Left ventricle myocardium superior (tissue), 1 donor: ENCODE measurements at regions not wholly inside any gene's neighbourhood (a gene's known extent, or its start where the extent isn't known, plus 50 kb on each side); places are given as distances from the start of the nearest gene placed in this dataset.
"Not testable (repeated sequence)": the region's sequence is repeated elsewhere in the genome, so short reads cannot be mapped to it uniquely, and the experiment has no call there.

ENCODE experiments used
- ATAC-seq: fragments of 200-7000 bp; cut with Tn5 transposase; one replicate; pipeline ENCODE4 v1.9.1; 2020; ENCODE audit warnings: mild to moderate bottlenecking, moderate library complexity
- DNase-seq: peaks from one replicate; pipeline ENCODE4 v3.0.0-alpha.2; 2020
- intact Hi-C: fragments of 100-400 bp; cut with micrococcal nuclease; formaldehyde crosslinking; loops from one replicate; pipeline ENCODE4 v1.11.0; 2022
- donor health status: DM: no; HTN: yes; CAD: no; lungs with severe emphysema.

DNA sequence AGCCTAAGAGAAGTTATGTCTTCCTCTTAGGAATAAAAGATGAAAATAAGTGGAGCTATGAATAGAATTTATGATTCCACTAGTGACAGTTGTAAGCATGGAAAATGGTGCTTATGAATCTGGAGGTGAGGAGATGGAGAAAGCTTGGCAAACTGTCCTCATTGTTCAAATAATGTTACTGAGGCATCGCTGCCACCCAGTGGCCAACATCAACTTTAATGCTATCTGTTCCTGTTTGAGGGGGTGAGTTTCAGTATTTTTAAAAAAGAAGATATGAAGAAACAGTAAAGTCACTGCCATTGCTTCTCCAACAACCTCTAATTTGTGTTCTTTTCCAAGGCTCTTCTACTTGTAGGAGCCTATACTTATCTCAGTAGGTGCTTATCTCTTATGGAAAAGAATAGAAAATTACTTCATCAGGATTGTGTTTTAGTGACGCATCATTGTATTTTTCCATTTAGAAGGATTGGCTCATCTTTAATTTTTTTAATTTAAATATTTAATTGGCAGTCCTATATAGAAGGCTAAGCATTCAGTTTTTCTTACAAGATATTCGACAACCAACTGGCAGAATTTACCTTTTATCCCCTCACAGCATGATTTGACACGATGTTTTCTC is 260.4 kb upstream of the P2RY1 start:
- ATAC-seq (peak; percentile 92), DNase-seq (peak; percentile 69)
- intact Hi-C loops = loop anchor here (5.0 to 10.0 kb wide), 2 partner anchors 67 to 100 kb away; no protein-coding TSS in a partner anchor

DNA sequence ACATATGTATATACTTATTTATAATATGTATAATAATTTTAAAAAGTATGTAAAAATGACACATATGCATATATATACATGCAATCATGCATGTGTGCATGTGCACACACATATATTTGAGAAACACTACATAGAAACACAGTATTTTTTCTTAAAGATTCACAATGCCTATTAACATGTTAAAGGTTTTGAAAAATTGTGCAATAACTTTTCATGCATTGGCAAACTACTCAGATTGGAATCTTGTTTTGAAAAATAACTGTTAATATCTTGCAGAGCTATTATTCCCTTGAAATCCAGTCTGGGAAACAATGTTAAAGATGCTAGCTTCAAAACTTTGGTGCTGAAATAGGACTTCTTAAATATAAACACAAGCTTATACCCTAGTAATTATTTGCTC is 256.2 kb upstream of the P2RY1 start:
- DNase-seq (no peak), ATAC-seq (no peak)
- intact Hi-C loops = loop anchor here (10.0 kb wide), 1 partner anchor 104 kb away; no protein-coding TSS in a partner anchor

- DNase-seq (no peak), ATAC-seq (no peak)
- intact Hi-C loops = no loop called here
These were observed 253.0 kb upstream of the P2RY1 start for GRCh38 chr3:152581951-152582350.

DNA sequence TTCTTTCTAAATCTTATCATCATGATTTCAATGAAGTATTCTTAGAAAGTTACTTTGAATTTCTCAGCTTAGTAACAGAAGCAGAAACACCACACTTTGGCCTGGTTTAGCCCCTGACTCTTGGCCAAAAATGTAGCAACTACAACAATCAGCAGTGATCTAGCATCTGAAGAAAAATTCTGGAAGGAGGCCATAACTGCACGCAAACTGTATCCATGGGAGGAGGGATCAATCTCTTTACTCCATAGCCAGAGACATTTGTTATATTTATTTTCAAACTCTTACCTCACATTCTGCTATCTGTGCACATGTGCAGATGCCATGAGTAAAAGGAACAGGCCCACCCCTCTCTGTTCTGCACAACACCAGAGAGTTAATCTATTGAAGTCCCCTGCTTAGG is 251.0 kb upstream of the P2RY1 start:
- intact Hi-C loops = no loop called here
- DNase-seq (no peak), ATAC-seq (peak; percentile 41)

- DNase-seq = no peak
- no peak for ATAC-seq
- intact Hi-C loops = no loop called here
These were observed 248.0 kb upstream of the P2RY1 start for GRCh38 chr3:152586974-152587373.

GRCh38 chr3:152587861-152588260 is 247.1 kb upstream of the P2RY1 start:
- ATAC-seq = no peak
- intact Hi-C loops = no loop called here
- DNase-seq = no peak

DNA sequence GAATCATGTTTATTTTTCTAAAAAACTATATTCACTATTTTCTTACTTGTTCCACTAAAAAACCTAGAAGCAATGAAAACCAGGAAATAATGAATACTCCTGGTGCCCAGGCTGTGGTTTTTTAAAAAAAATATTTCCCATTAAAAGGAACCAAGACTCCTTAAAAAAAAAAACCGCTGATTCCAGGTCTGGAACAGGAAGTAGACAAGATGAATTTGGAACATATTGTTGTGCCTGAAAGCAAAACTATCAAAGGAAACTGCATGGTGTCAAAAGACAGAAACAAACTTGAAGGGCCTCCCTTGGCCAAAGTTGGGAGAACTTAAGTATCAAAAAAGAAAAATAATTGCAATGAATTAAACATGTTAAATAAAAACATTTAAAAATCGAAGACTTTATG is 245.3 kb upstream of the P2RY1 start:
- peak; percentile 25 for ATAC-seq
- intact Hi-C loops = no loop called here

DNA sequence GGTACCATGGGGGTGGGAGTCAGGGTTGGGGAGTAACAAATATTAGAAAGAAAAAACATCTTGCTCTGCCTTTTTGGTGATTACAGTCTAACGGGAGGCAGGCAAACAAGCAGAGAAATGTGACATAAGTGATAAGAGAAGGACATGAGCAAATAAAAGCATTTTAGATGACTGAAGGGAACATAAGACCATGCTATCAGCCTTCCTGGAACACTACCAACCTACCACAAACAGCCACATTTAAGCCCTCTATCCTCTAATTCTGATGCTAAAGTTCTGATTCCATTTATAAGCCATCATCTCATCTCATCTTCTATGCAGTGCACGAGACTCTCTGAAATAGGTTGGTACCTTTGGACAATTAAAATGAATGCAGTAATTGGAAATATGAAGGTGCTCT is 243.4 kb upstream of the P2RY1 start:
- no peak for DNase-seq
- intact Hi-C loops = no loop called here
- ATAC-seq = no peak

More for the DNA sequence above, 245.3 kb upstream of the P2RY1 start:
- DNase-seq = no peak

GRCh38 chr3:152593242-152593641 is 241.7 kb upstream of the P2RY1 start:
- intact Hi-C loops = no loop called here
- no peak for DNase-seq
- no peak for ATAC-seq

DNA sequence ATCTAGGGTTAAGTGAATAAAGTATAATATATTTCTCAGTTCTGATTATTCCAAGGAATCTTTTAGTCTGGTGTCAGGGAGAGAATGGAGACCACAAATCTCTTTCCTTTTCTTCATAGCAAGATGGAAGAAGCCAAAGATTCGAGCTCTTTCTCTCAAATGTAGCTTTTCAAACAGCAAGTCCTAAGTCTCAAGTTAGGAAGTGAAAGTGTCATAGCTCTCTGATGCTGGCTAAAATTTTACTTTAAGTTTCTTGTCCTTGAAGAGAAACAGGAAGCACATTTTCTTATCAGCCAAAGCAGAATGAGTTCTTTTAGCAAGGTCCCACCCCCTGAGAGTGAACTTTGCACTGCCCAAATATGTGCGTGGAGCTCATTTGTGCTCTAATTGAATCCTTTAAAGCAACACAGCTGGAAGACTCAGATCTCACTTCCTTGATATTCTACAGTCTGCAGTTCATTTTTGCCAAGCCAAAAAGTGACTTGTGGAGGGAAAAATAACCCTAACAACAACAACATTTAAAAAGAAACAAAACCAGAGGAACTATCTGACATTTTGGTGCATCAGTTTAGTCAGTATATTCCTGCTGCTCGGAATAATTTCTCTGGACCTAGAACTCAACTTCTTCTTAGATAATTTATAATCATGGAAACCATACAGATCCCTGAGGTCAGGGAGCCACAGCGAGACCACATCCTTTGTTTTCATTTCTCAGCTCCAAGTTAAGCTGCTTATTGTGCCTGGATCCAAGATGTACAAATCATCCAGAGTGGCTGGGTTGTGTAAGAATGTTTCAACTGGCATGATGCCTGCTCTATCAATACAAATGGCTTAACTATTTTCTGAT is 238.7 kb upstream of the P2RY1 start:
- peak; percentile 97 for ATAC-seq
- intact Hi-C loops = no loop called here
- DNase-seq = no peak

DNA sequence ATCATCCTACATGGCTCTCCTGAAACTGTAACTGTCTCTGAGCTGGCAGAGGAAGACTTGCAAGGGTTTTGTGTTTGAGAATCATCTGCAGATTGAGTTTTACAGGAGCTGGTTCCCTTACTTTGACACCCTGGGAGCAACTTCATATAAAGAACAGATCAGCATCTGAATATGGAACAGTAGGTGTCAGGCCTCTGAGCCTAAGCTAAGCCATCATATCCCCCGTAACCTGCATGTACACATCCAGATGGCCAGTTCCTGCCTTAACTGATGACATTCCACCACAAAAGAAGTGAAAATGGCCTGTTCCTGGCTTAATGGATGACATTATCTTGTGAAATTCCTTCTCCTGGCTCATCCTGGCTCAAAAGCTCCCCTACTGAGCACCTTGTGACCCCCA is 238.1 kb upstream of the P2RY1 start:
- intact Hi-C loops = not testable (repeated sequence)

GRCh38 chr3:152606146-152606545 is 228.8 kb upstream of the P2RY1 start:
- intact Hi-C loops = no loop called here
- no peak for DNase-seq
- no peak for ATAC-seq

More for the DNA sequence above, 238.1 kb upstream of the P2RY1 start:
- peak; percentile 24 for ATAC-seq
- not testable (repeated sequence) for DNase-seq

DNA sequence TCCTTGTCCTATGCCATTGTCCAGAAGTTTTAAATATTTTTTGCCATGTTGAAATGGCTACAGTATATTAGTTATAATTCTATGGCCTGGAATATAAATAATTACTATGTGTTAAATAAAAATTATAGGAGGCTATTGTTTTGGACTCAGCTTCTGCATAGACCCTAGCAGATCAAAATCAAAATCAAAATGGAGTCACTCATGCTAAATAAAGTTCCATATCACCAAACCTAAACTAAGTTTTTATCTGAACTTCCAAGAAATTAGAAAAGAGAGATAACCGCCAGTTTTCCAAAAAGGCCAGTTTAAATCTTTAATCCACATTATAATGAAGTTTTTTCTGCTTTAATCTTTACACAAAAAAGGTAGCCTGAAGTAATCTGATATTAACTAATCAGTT is 227.8 kb upstream of the P2RY1 start:
- ATAC-seq (no peak), DNase-seq (no peak)
- intact Hi-C loops = no loop called here

DNA sequence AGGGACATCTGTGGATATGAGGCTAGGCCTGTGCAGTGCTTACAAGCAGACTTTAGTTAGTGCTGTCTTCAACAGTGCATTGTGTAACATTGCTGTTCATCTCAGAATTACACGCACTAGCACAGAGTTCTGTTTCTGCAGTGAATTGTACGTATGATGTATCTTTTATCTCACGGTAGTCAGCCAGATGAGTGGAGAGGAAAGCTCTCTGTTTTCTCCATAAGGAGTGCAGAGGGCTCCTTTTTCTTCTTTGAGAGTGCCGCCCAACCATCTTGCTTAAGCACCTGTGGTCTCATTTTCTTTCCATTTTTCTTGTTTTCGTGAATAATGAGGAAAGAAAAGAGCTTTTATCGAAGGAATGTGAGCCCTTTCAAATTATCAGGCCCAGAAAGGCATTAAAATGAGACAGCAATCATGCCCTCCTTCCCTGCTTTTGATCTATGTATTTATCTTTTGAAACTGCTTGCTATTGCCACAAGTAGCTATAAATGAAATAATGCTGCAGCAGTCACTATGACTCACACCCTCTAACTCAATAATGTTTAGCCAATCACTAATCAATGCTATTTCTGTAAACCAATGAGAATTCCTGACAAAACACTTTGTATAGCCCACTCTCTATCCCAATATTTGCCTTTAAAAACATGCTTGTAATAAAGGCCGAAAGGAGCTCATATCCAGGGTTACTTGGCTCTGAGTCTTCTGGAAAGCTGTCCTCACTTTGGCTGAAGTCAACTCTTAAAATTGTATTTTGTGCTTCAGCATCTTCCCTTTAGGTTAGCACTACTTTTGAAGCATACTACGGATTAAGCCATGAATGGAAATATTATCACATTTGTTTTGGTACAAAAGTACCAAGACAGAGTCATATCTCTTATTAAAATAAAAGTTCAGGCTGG is 226.0 kb upstream of the P2RY1 start:
- intact Hi-C loops = no loop called here
- no peak for ATAC-seq
- no peak for DNase-seq

DNA sequence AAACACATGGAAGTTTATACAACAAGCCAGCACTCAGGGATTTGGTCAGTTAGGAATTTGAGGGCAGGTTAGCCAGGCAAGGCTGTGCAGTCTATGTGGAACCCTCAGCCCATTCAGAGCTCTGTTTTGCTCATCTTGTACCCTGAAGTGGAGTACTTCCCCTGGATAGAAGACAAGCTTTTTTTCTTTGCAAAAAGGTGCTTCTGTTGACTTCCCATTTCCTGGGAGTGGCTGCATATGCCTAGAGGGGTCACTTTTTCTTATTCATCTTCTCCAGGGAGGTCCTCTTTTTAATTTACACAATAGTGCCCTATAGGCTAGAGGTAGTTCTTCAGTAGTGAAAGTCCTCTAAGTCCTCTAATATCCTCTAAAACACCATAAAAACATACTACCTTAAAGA is 225.0 kb upstream of the P2RY1 start:
- intact Hi-C loops = no loop called here
- DNase-seq (no peak), ATAC-seq (no peak)

DNA sequence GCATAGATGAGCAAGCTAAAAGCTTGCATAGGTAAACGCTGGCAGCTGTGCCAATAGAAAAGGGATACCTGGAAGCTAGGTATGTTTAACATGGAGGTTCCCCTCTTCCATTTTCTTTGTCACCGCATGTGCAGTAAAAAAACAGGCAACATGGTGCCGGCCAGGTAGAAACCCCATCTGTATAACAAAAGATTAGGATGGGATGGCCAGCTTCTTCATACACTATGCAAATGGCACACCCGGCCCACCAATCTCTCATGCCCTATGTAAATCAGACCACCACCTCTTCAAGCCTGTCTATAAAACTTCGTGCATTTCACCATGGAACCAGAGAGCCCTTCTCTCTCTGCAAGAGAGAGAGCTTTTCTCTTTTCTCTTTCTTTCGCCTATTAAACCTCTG is 224.3 kb upstream of the P2RY1 start:
- no peak for DNase-seq
- ATAC-seq = no peak
- intact Hi-C loops = no loop called here

DNA sequence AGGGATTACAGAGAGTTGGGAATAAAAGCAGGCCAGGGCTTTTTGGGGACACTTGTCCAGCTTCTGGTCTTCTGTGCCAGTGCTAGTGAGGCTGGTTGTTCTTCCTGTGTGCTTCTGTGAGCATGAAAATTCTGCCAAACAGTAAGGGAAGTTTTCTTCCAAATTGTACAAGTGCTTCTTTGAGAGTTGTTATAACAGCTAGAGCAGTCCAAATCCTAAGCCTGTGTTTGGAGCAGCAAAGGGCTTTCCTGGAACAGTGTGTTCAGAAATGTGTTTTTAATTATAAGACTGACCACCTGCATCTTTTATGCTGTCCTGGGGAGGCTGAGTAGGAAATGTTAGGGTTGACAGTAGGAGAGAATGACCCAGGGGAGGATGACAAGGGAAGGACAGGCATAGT is 223.0 kb upstream of the P2RY1 start:
- ATAC-seq (peak; percentile 77), DNase-seq (no peak)
- intact Hi-C loops = no loop called here

GRCh38 chr3:152613851-152614250 is 221.1 kb upstream of the P2RY1 start:
- intact Hi-C loops = no loop called here
- DNase-seq (no peak), ATAC-seq (no peak)

- ATAC-seq = no peak
These were observed 219.2 kb upstream of the P2RY1 start for GRCh38 chr3:152615681-152616080.

DNA sequence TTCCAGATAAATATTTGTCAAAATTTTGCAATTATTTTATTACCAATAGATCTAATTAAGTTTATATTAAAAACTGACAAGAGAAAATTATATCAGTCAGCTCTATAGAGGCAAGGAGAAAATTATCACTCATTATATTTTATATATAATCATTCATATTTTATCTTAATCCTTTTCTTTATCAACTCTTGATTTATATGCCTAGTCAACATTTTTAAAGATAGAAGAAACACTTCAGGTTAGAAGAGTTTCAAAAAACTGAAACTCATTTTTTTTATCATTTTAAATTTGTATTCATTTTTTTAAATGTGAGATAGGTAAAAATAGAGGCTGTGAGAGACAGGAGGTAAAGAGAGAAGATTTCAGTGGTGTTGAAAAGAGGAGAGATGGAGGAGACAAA is 217.3 kb upstream of the P2RY1 start:
- DNase-seq (no peak), ATAC-seq (no peak)
- intact Hi-C loops = no loop called here

More at GRCh38 chr3:152615681-152616080, 219.2 kb upstream of the P2RY1 start:
- intact Hi-C loops = no loop called here
- no peak for DNase-seq
